ENCODE measurements at regions not wholly inside any gene's neighbourhood (a gene's known extent, or its start where the extent isn't known, plus 50 kb on each side); places are given as distances from the start of the nearest gene placed in this dataset.

DNA sequence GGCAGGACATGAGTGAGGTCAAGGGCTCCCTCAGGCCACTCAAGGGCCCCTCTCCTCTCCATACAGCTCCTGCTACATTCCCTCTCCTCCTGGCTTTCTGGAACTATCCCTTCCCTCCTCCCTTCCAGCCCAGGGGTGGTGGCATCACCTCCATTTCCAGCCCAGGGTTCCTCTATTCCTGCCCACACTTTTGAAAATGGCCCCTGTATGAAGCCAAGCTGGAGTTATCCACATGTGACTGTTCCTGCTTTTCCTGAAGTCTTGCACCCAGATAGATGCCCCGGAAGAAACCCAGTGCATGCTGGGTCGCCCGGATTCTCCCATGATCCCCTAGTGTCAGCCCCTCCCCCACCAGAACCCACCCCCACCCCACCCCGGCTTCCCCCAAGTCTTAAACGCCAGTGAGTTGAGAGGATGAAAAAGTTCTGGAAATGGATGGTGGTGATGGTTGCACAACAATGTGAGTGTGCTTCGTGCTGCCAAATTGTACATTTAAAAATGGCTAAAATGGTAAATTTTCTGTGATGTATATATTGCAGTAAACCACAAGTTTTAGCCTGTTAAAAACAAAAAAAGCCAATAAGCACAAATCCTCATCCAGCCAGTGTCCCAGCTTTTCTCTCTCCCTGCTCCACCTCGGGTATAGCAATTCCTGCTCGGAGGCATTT, 136.9 kb downstream of the SCARB1 start:
- no peak for DNase-seq (ENCODE audit: low read depth)

DNA sequence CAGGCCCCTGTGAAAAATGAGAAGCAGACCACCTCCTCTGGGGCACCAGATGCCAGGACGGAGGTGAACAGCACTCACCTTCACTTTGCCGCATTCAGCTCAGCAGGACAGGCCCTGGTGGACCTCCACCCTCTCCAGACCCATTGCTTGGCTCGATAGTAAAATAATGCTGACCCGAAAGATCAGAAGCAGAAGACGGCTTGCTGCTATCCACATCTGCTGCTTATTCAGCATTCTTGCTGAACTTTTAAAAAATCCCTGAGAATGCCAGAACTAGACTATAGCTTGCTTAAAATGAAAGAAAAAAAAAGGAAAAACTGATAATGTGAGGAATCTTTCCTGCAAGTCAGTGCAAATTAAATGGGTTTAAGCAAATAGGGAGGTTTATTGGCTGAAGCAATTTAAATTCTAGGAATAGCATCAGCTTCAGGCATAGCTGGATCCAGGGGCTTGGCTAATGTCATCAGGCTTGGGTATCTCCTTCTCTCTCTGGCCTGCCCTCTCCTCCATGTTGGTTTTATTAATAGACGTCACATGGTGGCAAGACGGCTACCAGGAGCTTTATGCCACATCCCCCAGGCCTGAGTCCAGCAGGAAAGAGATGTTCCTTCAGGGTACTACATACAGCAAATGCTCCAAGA, 137.9 kb downstream of the SCARB1 start:
- no peak for DNase-seq (ENCODE audit: low read depth)

DNA sequence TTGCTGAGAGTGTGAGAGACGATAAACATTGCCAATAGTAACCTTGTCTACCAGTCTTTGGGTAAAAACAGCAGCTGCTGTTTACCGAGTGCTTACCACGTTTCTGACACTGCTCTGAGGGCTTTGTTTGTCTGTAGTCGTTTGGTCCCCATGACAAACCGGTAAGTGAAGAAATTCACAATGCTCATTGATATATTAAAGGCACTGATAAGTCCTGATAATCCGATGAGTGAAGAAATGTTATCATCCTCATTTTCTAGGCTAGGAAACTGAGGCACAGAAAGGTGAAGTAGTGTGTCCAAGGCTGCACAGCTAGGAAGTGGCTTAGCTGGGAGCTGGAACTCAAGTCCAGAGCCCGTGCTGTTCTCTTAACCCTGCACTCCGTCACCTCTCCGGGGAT, 138.6 kb downstream of the SCARB1 start:
- no peak for DNase-seq (ENCODE audit: low read depth)

DNA sequence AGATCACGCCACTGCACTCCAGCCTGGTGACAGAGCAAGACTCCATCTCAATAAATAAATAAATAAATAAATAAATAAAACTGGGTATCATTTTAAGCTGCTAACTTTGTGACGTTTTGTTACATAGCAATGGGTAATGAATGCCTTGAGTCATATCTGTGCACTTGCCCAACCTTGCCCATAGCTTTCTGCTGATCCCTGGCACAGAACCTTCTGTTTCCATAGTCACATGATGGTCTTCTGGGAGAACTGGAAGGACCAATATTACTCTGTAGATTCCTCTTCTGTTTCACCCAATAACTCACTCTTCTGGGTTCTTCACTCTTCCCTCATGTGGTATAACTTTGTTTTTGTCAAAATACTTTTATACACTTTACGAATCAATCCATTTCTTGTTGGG, 140.8 kb downstream of the SCARB1 start:
- no peak for DNase-seq (ENCODE audit: low read depth)

DNA sequence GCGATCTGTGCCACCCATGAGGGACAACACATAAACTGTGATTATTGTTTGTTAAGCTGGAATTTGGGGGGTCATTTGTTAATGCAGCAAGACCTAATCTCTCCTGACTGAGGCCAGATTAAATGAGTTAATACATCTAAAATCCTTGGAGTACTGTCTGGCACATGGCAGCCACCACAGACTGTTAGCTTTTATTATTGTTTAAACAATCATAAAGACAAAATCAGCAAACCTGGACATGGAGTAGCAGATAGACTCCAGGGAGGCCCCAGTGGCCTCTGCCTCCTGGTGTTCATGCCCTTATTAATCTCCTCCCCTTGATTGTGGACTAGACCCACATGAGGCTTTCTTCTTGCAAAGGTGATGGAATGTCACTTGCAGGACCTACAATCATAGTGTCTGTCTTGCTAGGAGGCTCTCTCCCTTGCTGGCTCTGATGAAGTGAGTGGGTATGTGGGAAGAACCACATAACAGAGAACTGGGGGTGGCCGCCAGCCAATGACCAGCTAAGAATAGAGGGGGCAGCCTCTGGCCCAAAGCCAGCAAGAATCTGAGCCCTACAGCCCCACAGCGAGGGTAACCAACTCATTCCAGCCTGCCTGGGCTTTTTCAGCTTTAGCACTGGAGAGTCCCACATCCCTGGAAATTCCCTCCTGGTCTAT, 142.0 kb downstream of the SCARB1 start:
- DNase-seq (ENCODE audit: low read depth) = no peak

DNA sequence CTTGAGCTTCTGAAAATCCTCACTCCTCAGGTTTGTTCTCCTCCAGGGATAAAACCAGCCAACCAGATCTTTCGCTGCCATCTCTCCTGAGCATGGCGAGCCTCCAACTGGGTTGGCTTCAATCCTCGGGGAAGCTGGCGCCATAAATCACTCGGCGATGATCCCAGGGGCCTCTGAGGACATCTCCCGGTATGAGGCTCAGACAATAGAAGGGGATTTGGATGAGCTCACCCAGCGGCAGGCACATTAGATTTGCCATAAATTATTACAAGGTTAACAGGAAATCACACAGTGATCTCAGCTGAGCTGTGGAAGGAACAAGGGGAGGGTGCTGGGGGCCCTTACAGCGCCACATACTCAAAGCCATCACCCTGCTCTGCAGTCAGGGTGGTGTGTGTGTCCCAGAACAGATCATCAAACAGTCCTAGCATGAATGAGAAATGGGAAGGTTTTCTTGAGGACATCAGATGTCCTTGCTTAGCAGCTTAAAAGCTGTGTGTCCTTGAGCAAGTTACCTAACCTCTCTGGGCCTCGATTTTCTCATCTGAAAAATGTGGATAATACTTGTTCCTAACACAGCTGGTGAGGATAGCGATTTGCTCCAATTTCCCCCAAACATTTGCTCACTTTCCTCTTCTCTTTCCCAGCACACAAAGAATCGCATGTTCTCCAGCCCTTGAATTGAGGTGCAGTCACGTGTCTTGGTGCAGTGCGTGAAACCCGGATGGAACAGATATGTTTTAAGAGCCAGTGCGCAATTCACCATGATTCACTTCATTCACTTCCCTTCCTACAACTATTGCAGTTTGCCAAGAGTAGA, 142.8 kb downstream of the SCARB1 start:
- no peak for DNase-seq (ENCODE audit: low read depth)

DNA sequence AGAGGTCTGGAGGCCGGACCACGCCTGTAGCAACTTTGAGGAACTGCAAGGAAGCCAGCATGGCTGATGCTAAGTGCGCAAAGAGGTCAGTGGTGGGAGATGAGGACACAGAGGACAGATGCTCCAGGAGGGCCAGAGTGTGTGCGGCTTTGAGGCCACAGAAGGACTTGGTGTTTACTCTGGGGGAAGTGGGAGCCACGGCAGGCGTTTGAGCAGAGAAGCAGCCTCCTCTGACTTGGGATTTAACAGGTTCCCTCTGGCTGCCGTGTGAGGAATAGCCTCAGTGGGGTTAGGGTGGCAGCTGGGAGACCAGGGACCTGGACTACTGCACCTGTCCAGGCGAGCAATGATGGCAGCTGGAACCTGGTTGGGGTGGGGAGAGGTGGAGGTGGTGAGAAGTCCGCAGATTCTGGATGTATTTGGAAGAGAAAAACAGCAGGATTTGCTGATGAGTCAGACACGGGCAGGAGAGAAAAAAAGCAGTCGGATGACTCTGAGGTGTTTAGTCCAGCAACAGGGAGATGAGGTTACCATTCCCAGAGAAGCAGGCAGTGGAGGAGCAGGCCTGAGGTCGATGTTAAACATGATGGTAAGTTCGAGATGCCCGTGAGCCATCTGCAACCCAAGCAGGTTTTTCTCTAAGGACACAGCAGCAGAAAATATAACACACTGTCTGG, 143.5 kb downstream of the SCARB1 start:
- no peak for DNase-seq (ENCODE audit: low read depth)

DNA sequence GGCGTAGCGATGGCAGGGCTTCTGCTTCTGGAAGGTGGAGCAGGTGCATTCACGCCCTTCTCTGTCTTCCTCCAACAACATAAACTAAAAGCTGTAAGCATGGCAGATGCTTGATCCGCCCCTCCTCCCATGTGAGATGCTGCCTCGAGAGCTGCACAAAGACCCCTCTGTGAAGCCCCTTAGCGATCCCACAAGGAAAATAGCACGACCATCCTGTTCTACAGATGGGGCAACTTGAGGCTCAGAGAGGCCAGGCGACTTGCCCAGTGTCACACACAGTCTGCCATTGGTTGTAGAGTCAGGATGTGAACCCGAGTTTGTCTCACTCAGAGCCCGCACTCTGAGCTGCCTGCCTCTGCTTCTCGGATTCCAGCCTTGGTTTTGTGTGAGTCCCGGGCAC, 144.4 kb downstream of the SCARB1 start:
- DNase-seq (ENCODE audit: low read depth) = no peak

DNA sequence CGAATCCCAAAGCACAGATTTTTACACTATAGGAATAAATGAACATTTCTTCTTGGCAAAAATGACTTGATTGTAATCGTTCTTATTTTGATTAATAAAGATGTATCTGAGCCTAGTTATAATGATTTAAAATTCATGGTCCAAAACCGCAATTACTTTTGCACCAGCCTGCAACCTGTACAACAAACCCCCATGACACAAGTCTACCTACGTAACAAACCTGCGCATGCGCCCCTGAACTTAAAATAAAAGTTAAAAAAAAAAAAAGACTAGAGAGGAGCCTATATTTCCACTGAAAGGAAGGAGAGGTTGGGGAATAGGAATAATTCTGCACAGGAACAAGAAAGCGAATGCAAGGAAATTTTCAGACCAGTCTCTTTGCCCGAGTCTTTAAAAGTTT, 145.2 kb downstream of the SCARB1 start:
- DNase-seq (ENCODE audit: low read depth) = no peak

DNA sequence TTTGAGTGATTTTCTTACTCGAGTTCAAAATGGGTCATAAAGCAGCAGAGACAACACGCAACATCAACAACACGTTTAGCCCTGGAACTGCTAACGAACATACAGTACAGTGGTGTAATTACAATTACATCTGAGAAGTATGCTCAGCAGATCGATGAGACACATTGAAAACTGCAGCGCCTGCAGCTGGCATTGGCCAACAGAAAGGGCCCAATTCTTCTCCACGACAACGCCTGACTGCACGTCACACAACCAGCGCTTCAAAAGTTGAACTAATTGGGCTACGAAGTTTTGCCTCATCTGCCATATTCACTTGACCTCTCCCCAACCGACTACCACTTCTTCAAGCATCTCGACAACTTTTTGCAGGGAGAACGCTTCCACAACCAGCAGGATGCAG, 145.6 kb downstream of the SCARB1 start:
- no peak for DNase-seq (ENCODE audit: low read depth)

DNA sequence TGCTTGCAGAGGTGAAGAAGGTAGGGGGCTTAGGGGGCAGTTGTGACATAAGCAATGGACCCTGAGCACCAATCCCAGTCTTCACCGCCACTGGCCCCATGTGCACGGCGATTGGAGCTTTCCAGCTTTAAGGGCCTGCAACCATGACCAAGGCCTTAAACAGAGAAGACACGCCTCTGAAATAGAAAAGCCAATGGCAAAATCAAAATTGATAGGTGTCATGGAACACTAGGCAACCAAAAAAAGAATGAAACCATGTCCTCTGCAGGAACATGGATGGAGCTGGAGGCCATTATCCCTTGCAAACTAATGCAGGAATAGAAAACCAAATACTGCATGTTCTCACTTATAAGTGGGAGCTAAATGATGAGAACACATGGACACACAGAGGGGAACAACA, 146.3 kb downstream of the SCARB1 start:
- DNase-seq (ENCODE audit: low read depth) = no peak

DNA sequence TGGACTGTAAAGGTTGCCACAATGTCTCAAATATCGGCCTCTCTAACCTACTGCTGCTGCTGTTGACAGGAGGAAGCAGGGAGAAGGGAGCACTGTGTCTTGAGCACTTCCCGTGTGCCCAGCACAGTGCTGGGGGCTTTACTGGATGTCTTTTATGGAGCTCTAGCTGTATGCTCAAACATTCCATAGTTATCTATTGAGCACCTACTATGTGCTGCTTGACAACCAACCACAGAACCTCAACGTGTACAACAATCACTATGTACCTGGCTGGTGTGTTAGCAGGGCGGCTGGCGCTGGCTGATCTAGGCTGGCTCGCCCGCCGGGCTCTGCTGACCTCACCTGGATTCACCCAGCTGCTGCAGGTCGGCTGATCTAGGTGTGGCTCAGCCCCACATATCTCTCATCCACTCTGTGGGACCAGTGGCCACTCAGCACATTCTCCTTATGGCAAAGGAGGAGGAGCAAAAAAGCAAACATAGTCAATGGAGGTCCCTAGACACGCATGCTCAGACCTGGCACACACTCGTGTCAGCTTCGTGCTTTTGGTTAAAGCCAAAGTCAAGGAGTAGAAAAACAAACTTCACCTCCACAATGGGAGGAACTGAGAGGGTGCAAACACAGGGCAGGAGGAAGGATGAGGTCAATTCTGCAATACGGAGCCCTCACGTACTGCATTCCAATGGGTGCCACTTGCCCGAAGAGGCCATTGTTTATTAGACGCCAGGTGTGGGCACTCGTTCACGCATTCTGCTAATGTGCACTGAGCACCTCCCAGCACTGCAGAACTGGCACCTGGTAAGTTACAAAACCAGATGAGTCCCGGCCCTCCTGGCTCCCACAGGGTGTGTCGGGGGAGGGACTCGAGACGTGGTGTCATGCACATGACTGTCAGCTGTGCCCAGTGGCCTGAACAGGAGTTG, 147.2 kb downstream of the SCARB1 start:
- DNase-seq (ENCODE audit: low read depth) = no peak

DNA sequence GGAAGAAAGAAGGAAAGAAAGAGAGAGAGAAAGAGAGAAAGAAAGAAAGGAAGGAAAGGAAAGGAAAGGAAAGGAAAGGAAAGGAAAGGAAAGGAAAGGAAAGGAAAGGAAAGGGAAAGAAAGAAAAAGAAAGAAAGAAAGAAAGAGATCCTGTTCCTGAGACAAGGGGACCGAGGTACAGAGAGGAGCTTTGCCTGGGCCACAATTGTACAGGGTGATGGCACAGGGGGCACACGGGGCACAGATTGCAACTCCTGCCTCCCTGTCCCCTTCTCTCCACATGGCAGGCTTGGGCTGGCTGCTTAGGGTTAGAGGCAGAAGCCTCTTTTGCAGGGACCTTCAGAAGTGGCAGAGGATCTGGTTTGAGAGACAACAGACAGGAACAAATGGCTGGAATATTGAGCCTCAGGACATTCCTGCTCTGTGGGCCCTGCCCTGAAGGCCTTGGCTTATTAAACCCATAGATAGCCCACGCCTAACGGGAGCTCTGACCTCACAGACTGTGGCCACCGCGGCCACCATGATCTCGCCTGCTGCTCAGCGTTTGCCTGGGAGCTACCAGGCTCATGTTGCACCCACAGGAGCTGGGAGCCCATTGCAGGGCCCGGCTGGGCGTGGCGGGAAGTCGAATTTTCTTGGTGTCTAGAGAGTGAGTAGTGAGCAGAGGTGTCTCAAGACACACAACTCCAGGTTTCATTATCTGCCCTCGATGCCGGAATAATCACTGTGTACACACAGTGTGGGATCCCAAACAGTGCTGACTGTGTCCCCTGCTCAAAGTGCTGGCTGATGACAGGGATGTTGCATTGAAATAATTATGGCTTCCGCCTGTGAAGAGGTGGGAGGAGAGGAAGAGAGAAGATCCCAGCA, 147.9 kb upstream of the NCOR2 start:
- no peak for DNase-seq (ENCODE audit: low read depth)

DNA sequence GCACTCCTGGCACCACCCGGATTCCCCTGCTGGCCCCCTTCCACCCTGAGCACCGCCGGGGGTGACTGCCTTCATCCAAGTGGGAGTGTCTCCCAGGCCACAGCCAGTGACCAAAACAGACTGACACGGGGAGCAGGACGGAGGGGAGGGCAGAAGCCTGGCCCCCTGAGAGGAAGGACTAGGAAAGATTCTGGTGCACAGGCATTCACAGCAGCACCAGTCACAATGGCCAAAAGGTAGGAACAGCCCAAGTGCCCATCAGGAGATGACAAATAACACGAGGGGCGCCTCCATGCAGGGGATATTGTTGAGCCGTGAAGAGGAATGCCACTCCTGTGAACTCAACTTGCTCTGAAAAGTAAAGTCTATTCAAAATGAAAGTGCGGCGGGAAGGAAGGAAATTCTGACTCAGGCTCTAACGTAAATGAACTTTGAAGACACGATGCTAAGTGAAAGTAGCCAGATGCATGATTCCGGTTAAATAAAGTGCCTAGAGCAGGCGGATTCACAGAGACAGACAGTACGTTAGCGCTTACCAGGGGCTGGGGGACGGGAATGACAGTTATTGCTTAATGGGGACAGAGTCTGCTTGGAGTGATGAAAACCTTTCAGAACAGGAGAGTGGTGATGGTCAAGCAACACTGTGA, 146.1 kb upstream of the NCOR2 start:
- DNase-seq (ENCODE audit: low read depth) = no peak

DNA sequence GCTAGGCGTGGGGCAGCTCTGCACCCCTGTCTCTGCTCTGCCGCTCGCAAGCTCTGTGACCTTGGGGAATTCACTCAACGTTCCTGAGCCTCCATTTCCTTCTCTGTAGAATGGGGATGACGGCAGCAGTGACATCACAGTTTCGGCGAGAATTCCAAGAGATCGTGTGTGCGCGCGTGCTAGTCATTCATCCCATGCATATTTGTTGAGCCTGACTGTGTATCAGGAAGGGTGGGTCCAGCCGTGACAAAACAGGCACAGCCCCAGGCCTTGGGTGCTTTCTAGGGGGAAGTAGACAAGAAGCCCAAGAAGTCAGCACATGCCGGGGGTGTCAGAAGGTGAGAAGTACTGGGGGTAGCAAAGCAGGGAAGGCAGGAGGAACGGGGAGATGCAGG, 145.6 kb upstream of the NCOR2 start:
- DNase-seq (ENCODE audit: low read depth) = no peak

DNA sequence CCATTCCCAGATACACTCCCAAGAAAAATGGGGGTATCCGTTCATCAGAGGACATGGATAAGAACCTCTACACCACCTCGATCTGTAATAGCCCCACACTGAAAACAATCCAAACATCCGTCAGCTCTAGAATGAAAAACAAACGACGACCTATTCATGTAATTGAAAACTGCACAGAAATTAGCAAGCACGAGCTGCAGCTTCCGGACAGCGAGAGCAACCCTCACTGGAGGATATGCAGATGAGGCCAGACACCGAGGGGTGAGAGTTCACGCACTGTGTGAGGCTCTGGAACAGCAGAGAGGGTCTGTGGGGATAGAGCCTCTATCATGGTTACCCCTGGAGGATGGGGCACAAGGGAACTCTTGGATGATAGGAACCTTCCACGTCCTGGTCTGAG, 143.9 kb upstream of the NCOR2 start:
- DNase-seq (ENCODE audit: low read depth) = no peak

DNA sequence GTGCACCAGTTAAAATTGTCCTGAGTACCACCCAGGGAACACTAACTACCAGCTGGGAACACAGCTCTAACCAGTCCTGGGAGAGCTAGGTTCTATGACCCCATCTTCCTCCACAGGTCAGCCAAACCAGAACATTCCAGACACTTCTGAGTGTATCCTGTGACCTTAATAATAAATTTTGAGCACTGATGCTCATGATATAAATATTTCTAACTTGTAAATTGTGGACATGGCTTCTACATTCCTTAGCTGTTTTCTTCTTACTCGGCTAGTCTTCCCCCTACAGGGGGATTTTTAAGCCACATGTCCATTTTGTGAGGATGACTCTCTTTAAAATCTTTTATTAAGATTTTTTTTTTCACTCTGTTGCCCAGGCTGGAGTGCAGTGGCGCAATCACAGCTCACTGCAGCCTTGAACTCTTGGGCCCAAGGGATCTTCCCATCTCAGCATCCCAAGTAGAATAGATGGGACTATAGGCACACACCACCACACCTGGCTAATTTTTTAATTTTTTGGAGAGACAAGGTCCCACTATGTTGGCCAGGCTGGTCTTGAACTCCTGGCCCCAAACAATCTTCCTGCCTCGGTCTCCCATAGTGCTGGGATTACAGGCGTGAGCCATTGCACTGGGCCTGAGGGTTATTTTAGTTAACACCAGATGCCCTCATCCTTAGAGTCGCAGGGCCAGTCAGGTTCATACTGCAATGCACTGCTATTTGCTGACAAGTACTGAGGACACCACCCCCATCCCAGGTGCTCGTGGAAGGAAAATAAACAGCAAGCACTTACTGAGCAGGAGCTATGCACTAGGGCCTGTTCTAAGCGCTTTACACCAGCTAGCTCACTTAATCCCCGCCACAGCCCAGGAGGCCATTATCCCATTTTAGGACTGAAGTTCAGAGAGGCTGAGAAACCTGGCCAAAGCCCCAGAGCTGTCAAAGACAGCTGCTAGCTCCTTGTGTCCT, 142.6 kb upstream of the NCOR2 start:
- no peak for DNase-seq (ENCODE audit: low read depth)

DNA sequence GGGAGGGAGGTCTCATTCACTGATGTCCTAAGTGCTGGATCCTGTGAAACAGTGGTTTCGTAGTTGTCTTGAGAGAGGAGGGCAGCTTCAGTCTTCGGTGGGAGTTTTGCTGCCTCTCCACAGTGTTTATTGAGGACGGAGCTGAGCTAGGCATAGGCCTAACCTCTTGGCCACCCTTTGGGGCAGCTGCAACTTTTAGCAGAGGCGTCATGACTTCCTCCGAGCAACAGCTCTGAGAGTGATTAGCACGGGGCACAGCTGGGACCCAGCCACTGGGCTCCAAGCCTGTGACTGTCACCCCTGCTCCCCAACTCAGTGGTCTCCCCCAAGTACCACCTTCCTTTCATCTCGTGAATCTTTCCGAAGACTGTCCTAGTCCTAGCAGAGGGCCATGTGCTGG, 139.9 kb upstream of the NCOR2 start:
- no peak for DNase-seq (ENCODE audit: low read depth)

Measured in CMK (cell line).